Left ventricle myocardium superior (tissue), 1 donor: ENCODE measurements at regions not wholly inside any gene's neighbourhood (a gene's known extent, or its start where the extent isn't known, plus 50 kb on each side); places are given as distances from the start of the nearest gene placed in this dataset.
"Not testable (repeated sequence)": the region's sequence is repeated elsewhere in the genome, so short reads cannot be mapped to it uniquely, and the experiment has no call there.

Source experiments
- ATAC-seq: fragments of 200-7000 bp; cut with Tn5 transposase; one replicate; pipeline ENCODE4 v1.9.1; 2020; ENCODE audit warnings: mild to moderate bottlenecking, moderate library complexity
- DNase-seq: peaks from one replicate; pipeline ENCODE4 v3.0.0-alpha.2; 2020
- intact Hi-C: fragments of 100-400 bp; cut with micrococcal nuclease; formaldehyde crosslinking; loops from one replicate; pipeline ENCODE4 v1.11.0; 2022
- donor health status: DM: no; HTN: yes; CAD: no; lungs with severe emphysema.

- intact Hi-C loops = no loop called here
- DNase-seq (no peak), ATAC-seq (no peak)
Observed at GRCh38 chr5:125227333-125228095, 481.1 kb upstream of the ZNF608 start.

DNA sequence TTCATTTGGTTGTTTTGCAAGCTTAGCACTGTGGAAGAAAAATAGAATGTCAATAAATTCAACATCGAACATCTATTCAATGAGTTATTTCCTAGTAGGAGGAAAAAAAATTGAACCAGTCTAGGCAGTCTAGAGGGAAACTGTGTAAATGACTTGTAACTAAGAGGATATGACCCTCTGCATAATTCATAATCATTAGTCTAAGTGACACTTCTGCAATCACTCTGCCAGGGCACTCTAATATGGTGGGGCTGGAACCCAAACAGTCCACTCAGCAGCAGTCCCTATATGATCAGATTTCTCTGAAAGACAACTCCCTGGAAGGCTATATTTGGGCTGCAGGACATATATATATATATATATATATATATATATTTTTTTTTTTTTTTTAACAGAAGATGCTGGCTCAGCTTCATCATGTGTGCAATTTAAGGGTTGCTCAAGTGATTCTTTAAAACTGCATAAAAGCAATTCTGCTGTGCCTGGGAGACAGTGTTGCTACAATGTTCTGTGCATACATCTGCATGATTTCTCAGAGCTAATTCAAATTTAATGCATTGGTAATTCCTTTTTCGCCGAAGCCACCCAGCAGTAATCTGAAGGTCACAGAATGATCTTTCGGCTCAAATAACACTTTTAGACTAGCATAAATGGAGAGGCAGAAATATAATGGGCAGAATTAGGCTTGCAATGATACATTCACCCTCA is 482.1 kb upstream of the ZNF608 start:
- ATAC-seq (no peak), DNase-seq (no peak)
- intact Hi-C loops = no loop called here

- intact Hi-C loops = no loop called here
- ATAC-seq (no peak), DNase-seq (no peak)
Observed at GRCh38 chr5:125229556-125229955, 483.1 kb upstream of the ZNF608 start.

GRCh38 chr5:125232779-125233230 is 486.4 kb upstream of the ZNF608 start:
- no peak for DNase-seq
- ATAC-seq = peak; percentile 87
- intact Hi-C loops = no loop called here

DNA sequence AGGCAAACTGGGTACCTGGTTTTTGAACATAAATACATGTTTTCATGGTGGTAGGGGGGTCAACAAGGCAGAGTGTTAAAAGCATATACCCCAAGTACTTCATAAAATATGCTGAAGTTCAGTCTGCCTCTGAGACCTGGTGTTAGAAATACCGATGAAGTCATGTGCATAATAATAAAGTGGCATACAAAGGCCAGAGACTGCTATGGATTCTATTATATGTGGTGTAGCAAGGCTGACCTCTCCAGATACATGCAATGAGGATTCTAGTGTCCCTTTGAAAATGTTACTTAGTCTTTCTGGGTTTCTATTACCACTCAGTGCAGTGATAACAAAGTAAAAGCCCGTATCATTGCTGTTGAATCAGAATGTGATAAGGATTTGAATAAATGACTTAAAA is 487.5 kb upstream of the ZNF608 start:
- peak; percentile 49 for ATAC-seq
- intact Hi-C loops = no loop called here
- DNase-seq = no peak

GRCh38 chr5:125236007-125236406 is 489.6 kb upstream of the ZNF608 start:
- intact Hi-C loops = no loop called here
- DNase-seq = no peak
- peak; percentile 14 for ATAC-seq

DNA sequence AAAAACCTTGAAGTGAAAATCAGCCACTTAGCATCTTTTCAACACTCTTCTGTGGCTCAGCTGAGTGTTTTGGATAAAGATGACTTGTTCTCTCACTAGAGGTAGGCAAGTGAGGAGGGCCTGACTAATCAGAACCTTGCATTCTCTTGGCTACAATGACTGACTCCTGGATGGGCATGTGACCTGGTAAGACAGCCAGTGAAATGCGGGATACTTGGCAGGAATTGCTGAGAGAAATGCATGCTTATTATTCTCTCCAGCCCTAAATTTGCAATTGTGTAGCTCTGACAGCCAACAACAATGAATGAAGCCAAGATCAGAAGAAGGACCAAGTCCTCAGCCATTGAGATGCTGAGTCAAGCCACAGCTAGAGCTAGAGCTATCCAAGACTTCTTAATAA is 490.5 kb upstream of the ZNF608 start:
- DNase-seq (no peak), ATAC-seq (no peak)
- intact Hi-C loops = no loop called here

DNA sequence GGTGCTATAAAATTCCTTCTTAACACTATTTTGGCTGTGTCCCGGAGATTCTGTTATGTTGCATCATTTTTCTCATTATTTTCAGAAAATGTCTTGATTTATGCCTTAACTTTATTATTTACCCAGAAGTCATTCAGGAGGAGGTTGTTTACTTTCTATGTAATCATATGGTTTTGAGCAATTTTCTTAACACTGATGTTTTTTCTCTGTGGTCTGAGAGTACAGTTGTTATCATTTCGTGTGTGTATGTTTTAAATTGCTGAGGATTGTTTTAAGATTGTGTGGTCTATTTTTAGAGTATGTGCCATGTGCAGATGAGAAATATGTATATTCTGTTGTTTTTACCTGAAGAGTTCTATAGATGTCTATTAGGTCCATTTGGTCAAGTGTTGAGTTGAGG is 498.1 kb upstream of the ZNF608 start:
- ATAC-seq = no peak
- intact Hi-C loops = no loop called here

DNA sequence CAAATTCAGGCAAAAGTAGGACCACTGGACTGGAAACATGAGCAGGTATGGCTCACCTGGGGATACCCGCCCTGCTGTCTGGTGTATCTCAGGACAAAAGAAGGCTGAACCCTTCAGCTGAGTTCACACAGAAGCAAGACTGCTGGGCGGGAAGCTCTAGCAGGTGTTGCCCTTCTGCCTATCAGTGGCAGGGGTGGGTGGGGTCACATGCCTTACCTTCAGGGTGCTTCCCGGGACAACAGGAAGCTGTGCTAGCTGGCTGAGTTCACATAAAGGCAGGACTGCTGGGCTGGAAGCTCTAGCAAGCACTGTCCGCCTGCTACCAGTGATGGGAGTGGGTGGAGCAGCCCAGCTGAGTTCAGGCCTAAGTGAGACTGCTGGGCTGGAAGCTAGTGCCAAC is 498.8 kb upstream of the ZNF608 start:
- intact Hi-C loops = no loop called here
- no peak for ATAC-seq
- no peak for DNase-seq

More for the DNA sequence above, 498.1 kb upstream of the ZNF608 start:
- DNase-seq = no peak

DNA sequence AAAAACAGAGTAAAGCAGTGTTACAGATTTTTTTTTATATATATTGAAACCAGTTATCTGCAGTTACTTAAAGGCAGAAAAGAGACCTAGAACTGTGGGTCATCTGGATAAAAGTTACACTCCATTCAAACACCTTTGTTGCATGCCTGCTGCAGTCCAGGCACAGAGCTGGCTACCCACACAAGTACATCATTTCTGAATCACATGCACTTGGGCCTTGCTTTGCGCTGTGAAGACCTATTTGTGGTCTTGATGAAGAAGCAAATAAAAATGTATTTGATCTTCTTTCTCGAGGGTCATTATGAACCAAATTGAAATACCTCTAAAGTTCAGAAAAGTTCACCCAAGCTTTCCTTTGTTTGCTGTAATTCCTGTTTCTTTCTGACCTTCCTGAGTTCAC is 503.0 kb upstream of the ZNF608 start:
- intact Hi-C loops = no loop called here
- ATAC-seq = no peak
- DNase-seq = no peak

DNA sequence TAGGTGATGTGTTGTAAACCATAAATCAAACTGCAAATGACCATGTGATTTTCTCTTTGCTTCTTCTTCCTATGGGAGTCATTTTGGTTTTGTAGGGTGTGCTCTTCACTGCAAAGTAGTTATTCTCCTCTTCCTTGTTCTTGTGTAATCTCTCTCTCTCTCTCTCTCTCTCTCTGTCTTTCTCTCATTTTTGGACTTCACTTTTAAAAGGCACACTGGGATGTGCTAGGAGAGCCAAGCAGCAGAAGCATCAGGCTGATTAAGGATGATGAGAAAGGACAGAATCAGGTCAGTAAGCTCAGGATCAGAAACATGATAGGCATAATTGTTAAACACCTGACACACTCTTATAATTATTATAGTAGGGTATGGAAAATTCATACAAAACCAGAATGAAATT is 505.3 kb upstream of the ZNF608 start:
- intact Hi-C loops = no loop called here
- no peak for DNase-seq
- ATAC-seq = no peak

DNA sequence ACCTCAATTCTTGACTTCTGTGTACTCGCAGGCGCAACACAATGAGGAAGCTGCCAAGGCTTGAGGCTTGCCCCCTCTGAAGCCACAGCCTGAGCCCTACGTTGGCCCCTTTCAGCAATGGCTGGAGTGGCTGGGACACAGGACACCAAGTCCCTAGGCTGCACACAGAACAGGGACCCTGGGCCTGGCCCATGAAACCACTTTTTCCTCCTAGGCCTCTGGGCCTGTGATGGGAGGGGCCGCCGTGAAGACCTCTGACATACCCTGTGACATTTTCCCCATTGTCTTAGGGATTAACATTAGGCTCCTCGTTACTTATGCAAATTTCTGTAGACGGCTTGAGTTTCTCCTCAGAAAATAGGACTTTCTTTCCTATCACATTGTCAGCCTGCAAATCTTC is 507.2 kb upstream of the ZNF608 start:
- intact Hi-C loops, ATAC-seq, DNase-seq: not testable (repeated sequence)

GRCh38 chr5:125254267-125254666 is 507.8 kb upstream of the ZNF608 start:
- no peak for ATAC-seq
- no peak for DNase-seq
- intact Hi-C loops = no loop called here

GRCh38 chr5:125256296-125256695 is 509.9 kb upstream of the ZNF608 start:
- DNase-seq = no peak
- intact Hi-C loops = no loop called here
- no peak for ATAC-seq

- peak; percentile 99 for ATAC-seq
- no peak for DNase-seq
- intact Hi-C loops = no loop called here
Observed at GRCh38 chr5:125257057-125257972, 510.9 kb upstream of the ZNF608 start.

GRCh38 chr5:125257997-125258396 is 511.6 kb upstream of the ZNF608 start:
- intact Hi-C loops = no loop called here
- ATAC-seq = no peak
- DNase-seq = no peak

DNA sequence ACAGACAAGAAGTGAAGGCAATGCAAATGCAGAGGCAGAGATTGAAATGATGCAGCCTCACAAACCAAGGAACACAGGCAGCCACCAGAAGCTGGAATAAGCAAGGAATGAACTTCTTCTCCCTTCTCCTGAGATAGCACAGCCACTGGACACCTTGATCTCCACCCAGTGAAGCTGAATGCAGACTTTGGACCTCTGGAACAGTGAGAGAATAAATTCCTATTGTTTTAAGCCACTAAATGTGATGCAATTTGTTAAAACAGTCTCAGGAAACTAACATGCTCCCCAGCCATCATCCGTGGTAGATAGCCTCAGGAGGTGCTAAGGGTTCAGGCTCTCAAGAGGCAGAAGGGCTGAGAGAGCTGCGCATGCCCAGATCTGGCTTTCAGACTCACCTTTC is 512.2 kb upstream of the ZNF608 start:
- DNase-seq (no peak), ATAC-seq (no peak)
- intact Hi-C loops = no loop called here

GRCh38 chr5:125261505-125262250 is 515.2 kb upstream of the ZNF608 start:
- DNase-seq = no peak
- ATAC-seq = no peak
- intact Hi-C loops = no loop called here

DNA sequence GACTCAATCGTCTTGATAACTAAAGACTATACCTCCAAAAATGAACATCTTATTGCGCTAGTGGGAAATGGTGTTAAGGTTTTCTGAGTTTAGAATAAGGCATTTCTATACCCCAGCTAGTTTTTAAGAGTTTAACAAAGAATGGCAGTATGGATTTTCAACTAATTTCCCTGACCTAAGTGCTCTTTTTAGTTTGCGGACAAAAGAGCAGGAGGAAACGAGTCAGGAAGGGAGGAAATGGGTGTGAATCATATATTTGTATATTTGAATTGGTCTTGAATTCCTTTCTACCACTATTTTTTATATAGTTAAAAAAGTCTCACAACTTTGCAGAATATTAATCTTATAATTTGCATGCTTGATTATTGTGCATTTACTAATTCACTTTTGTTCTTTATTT is 516.3 kb upstream of the ZNF608 start:
- intact Hi-C loops = no loop called here
- DNase-seq = no peak
- no peak for ATAC-seq
